MM.1S (cell line): ENCODE measurements at regions not wholly inside any gene's neighbourhood (a gene's known extent, or its start where the extent isn't known, plus 50 kb on each side); places are given as distances from the start of the nearest gene placed in this dataset.

Experiments used
- DNase-seq: peaks from one replicate; pipeline ENCODE4 v3.0.0-alpha.2; 2015
- H2AFZ ChIP-seq: fragments of 300-600 bp; sonication (generic); 2 replicates; pipeline ENCODE4 v1.6.0; 2016; ENCODE audit warnings: antibody characterized with exemption, low read length
- H3F3A ChIP-seq: fragments of 300-600 bp; sonication (generic); 2 replicates; pipeline ENCODE4 v1.6.1; 2016; ENCODE audit warnings: mild to moderate bottlenecking, antibody characterized with exemption, low read length, moderate library complexity, mixed read lengths; ENCODE audit not compliant: insufficient read depth
- H3K27ac ChIP-seq: fragments of 300-600 bp; sonication (generic); 2 replicates; pipeline ENCODE4 v1.5.1; 2016; ENCODE audit warnings: mild to moderate bottlenecking, low read length
- H3K27me3 ChIP-seq: fragments of 300-600 bp; sonication (generic); replicated peaks from 2 replicates; pipeline ENCODE4 v1.6.0; 2016; ENCODE audit warnings: low read length; ENCODE audit not compliant: insufficient read depth
- H3K36me3 ChIP-seq: fragments of 300-600 bp; sonication (generic); replicated peaks from 2 replicates; pipeline ENCODE4 v1.6.1; 2016; ENCODE audit warnings: mild to moderate bottlenecking, low read length, mixed read lengths; ENCODE audit not compliant: insufficient read depth
- H3K4me1 ChIP-seq: fragments of 300-600 bp; sonication (generic); 2 replicates; pipeline ENCODE4 v1.6.1; 2016; ENCODE audit warnings: low read length, mixed read lengths
- H3K4me2 ChIP-seq: fragments of 300-600 bp; sonication (generic); 2 replicates; pipeline ENCODE4 v1.6.0; 2016; ENCODE audit warnings: low read depth, low read length
- H3K4me3 ChIP-seq: fragments of 300-600 bp; sonication (generic); 2 replicates; pipeline ENCODE4 v1.5.1; 2016; ENCODE audit warnings: low read length, mixed read lengths
- H3K79me2 ChIP-seq: fragments of 300-600 bp; sonication (generic); 2 replicates; pipeline ENCODE4 v1.6.1; 2016; ENCODE audit warnings: mixed run types, low read length, mixed read lengths
- H3K9ac ChIP-seq: fragments of 300-600 bp; sonication (generic); 2 replicates; pipeline ENCODE4 v1.6.1; 2016; ENCODE audit warnings: low read length, mixed read lengths
- H3K9me2 ChIP-seq: fragments of 300-600 bp; sonication (generic); replicated peaks from 2 replicates; pipeline ENCODE4 v1.6.1; 2016; ENCODE audit warnings: mild to moderate bottlenecking, low read length, mixed read lengths; ENCODE audit not compliant: insufficient read depth
- H3K9me3 ChIP-seq: fragments of 300-600 bp; sonication (generic); replicated peaks from 2 replicates; pipeline ENCODE4 v1.6.1; 2016; ENCODE audit warnings: mild to moderate bottlenecking, low read length, mixed read lengths; ENCODE audit not compliant: insufficient read depth
- H4K20me1 ChIP-seq: fragments of 300-600 bp; sonication (generic); 2 replicates; pipeline ENCODE4 v1.6.1; 2016; ENCODE audit warnings: mild to moderate bottlenecking, low read length, moderate library complexity, mixed read lengths; ENCODE audit not compliant: insufficient read depth
- CTCF ChIP-seq: fragments of 300-600 bp; sonication (generic); IDR thresholded peaks from 2 replicates; pipeline ENCODE4 v1.5.1; 2016; ENCODE audit warnings: antibody characterized with exemption, low read length, mixed read lengths
- EZH2 ChIP-seq: fragments of 300-600 bp; sonication (generic); optimal IDR thresholded peaks from 2 replicates; pipeline ENCODE3; 2017; ENCODE audit warnings: low read depth, mild to moderate bottlenecking, antibody characterized with exemption, low read length, mixed read lengths
- EZH2phosphoT487 ChIP-seq: fragments of 300-600 bp; sonication (generic); IDR thresholded peaks from 2 replicates; pipeline ENCODE4 v1.6.1; 2018; ENCODE audit warnings: antibody characterized with exemption, low read length

GRCh38 chr18:78363556-78364387 lies 615.8 kb upstream of the SALL3 start:
- Histone ChIP-seq H3K27ac (no peak overlapping the region), H2AFZ (no peak overlapping the region), H3K4me3 (no peak overlapping the region), H3K27me3 (no peaks in the 10 kb centered on the region), H3K79me2 (no peaks in the 10 kb centered on the region), H3K9me3 (no peaks in the 10 kb centered on the region), H3K4me1 (no peaks in the 10 kb centered on the region), H3K36me3 (no peaks in the 10 kb centered on the region), H3K4me2 (no peak overlapping the region), H3K9ac (no peak overlapping the region), H3K9me2 (no peaks in the 10 kb centered on the region), H3F3A (no peaks in the 10 kb centered on the region), H4K20me1 (no peaks in the 10 kb centered on the region)
- DNase-seq, result no peak
- TF ChIP-seq EZH2phosphoT487 (no peak), CTCF (no peak), EZH2 (no peak)

DNA sequence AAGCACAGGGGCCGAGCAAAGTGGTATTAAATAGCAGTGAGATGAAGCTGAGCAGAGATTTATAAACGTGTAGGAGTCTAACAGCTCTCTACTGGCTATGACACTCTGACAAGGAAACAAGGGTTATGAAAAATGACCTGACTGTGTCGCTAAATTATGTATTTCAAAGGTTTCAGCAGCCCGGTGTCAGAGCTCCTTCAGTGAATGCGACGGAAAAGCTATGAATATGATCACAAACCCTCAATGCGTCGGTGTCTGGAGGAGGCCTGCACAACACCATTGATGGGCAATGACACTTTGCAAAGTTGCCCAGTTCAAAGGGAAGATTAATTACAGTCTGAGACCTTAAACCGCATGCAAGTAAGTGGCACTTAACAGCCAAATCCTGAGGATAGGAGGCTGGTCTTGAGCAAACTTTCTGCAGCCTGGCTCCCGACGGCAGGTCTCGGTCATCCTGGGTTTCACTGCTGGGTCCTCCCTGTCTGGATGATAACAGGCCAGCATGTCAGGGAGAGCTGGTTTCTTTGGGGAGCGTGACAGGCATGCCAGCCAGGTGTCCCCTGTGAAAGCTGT lies 615.1 kb upstream of the SALL3 start:
- Histone ChIP-seq H3K36me3 (no peaks in the 10 kb centered on the region), H2AFZ (no peak overlapping the region), H3K4me3 (no peak overlapping the region), H3K4me2 (no peak overlapping the region), H3K4me1 (no peaks in the 10 kb centered on the region), H3F3A (no peaks in the 10 kb centered on the region), H3K9me3 (no peaks in the 10 kb centered on the region), H4K20me1 (no peaks in the 10 kb centered on the region), H3K27ac (no peak overlapping the region), H3K79me2 (no peaks in the 10 kb centered on the region), H3K9me2 (no peaks in the 10 kb centered on the region), H3K27me3 (no peaks in the 10 kb centered on the region), H3K9ac (no peak overlapping the region)
- no peak for DNase-seq
- no peak for TF ChIP-seq EZH2phosphoT487
- TF ChIP-seq EZH2, result no peak
- TF ChIP-seq CTCF, result no peak

- Histone ChIP-seq H3K4me1 (no peaks in the 10 kb centered on the region), H3K9me3 (no peaks in the 10 kb centered on the region), H2AFZ (no peak overlapping the region), H3K27ac (no peak overlapping the region), H3K79me2 (no peaks in the 10 kb centered on the region), H3K4me2 (no peak overlapping the region), H3F3A (no peaks in the 10 kb centered on the region), H4K20me1 (no peaks in the 10 kb centered on the region), H3K9ac (no peak overlapping the region), H3K36me3 (no peaks in the 10 kb centered on the region), H3K27me3 (no peaks in the 10 kb centered on the region), H3K4me3 (no peak overlapping the region), H3K9me2 (no peaks in the 10 kb centered on the region)
- no peak for DNase-seq
- no peak for TF ChIP-seq EZH2
Observed at GRCh38 chr18:78367996-78368395, 611.6 kb upstream of the SALL3 start.

DNA sequence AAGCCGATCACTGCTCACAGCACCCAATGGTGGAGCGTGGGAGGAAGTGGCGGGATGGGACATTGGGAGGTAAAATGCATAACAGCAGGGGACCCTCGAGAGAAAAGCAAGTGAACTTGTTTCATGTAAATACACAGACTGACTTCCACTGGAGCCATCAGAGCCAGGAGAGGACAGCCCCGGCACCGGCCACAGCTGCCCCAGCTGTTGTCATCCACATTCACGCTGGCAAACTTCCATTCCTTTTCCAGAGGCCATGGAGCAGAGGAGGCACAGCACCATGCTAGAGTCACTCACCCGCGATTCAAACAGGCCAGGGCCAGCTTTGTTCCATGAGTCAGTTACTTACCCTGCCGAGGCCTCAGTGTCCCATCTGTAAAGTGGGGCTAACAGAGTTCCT lies 610.9 kb upstream of the SALL3 start:
- DNase-seq, result no peak
- H4K20me1 ChIP-seq, result no peaks in the 10 kb centered on the region
- H3K4me2 ChIP-seq, result no peak overlapping the region
- no peaks in the 10 kb centered on the region for H3F3A ChIP-seq
- no peaks in the 10 kb centered on the region for H3K4me1 ChIP-seq
- no peak overlapping the region for H3K9ac ChIP-seq
- no peak overlapping the region for H3K4me3 ChIP-seq
- no peak for TF ChIP-seq CTCF
- no peak for TF ChIP-seq EZH2
- no peak for TF ChIP-seq EZH2phosphoT487
- H3K36me3 ChIP-seq, result no peaks in the 10 kb centered on the region
- no peaks in the 10 kb centered on the region for H3K27me3 ChIP-seq
- no peaks in the 10 kb centered on the region for H3K9me2 ChIP-seq
- no peak overlapping the region for H2AFZ ChIP-seq
- no peaks in the 10 kb centered on the region for H3K79me2 ChIP-seq
- no peak overlapping the region for H3K27ac ChIP-seq
- no peaks in the 10 kb centered on the region for H3K9me3 ChIP-seq
